SK-N-MC (cell line): ENCODE measurements at regions not wholly inside any gene's neighbourhood (a gene's known extent, or its start where the extent isn't known, plus 50 kb on each side); places are given as distances from the start of the nearest gene placed in this dataset.

Source experiments
- EZH2 ChIP-seq: fragments of 200-600 bp; sonication (generic); IDR thresholded peaks from one replicate; pipeline ENCODE4 v1.6.1; 2017; ENCODE audit warnings: antibody characterized with exemption
- FOXP2 ChIP-seq: optimal IDR thresholded peaks from 2 replicates; pipeline ENCODE3; 2011; ENCODE audit warnings: mild to moderate bottlenecking, moderate library complexity; ENCODE audit not compliant: insufficient read depth; ENCODE audit errors: extremely low read length, control extremely low read depth
- POLR2AphosphoS5 ChIP-seq: IDR thresholded peaks from 2 replicates; pipeline ENCODE4 v1.6.1; 2012; ENCODE audit warnings: mild to moderate bottlenecking, low read depth, low read length, borderline replicate concordance

GRCh38 chr10:64071218-64071617 lies 550.0 kb downstream of the REEP3 start:
- TF ChIP-seq POLR2AphosphoS5, result no peak
- TF ChIP-seq EZH2, result no peak
- TF ChIP-seq FOXP2, result no peak
